H1 (cell line): ENCODE measurements at regions not wholly inside any gene's neighbourhood (a gene's known extent, or its start where the extent isn't known, plus 50 kb on each side); places are given as distances from the start of the nearest gene placed in this dataset.

ENCODE experiments used
- CHD7 ChIP-seq: fragments of 300-600 bp; sonication (generic); IDR thresholded peaks from 2 replicates; pipeline ENCODE4 v1.7.1; 2012; ENCODE audit warnings: low read length, moderate library complexity, mild to moderate bottlenecking, inconsistent platforms; ENCODE audit not compliant: insufficient replicate concordance
- EP300 ChIP-seq, 2 experiments: IDR thresholded peaks; 1 replicate in 1 of 2; 2 replicates in 1 of 2; pipeline ENCODE4 v1.6.1; 2011 to 2012; ENCODE audit warnings: low read depth in 2 of 2, low read length in 2 of 2, mild to moderate bottlenecking in 2 of 2, borderline replicate concordance in 1 of 2, inconsistent platforms in 1 of 2, moderate library complexity in 1 of 2

GRCh38 chr3:163159306-163159705 is 1662.7 kb downstream of the OTOL1 start (continued):
- TF ChIP-seq CHD7 (no peak), EP300 (IDR thresholded peaks at IDR 0.05; ENCODE audit: borderline replicate concordance in 1 of 2, low read depth in 2 of 2, low read length in 2 of 2) (no peak)
